Endothelial cell of umbilical vein (primary cell): ENCODE measurements at regions not wholly inside any gene's neighbourhood (a gene's known extent, or its start where the extent isn't known, plus 50 kb on each side); places are given as distances from the start of the nearest gene placed in this dataset.

Source experiments
- BruUV-seq: library from RNA; stranded (reverse); fragments of 400-500 nt; replicated peaks from 2 replicates; lab custom pipeline; 2021; lab: Mats Ljungman, UMichigan
- CTCF ChIA-PET: fragments of 300-600, 350-600 bp; sonication (Branson Sonifier 250); formaldehyde crosslinking; loops from one replicate; lab custom pipeline; 2021; ENCODE audit warnings: antibody characterized with exemption, inconsistent platforms; lab: Charles Lee
- POLR2A ChIA-PET: fragments of 300-600, 350-600 bp; sonication (Branson Sonifier 250); formaldehyde crosslinking; loops from one replicate; lab custom pipeline; 2021; ENCODE audit warnings: antibody characterized with exemption, inconsistent platforms; lab: Charles Lee
- DNase-seq: peaks from one replicate; pipeline ENCODE4 v3.0.0-alpha.2; 2011; ENCODE audit warnings: low read depth, low spot score
- FAIRE-seq: peaks from 2 replicates; lab custom pipeline; 2011; peaks lifted over from hg19 to GRCh38; lab: Jason Lieb, UNC
- H2AFZ ChIP-seq: 2 replicates; pipeline ENCODE4 v1.6.0; 2012; ENCODE audit warnings: low read depth, low read length, control low read depth, inconsistent platforms
- H3K27ac ChIP-seq: 2 replicates; pipeline ENCODE4 v1.5.1; 2011; ENCODE audit warnings: low read depth, mild to moderate bottlenecking, control low read depth, low read length, moderate library complexity; ENCODE audit not compliant: insufficient read depth
- H3K27me3 ChIP-seq, 2 experiments: 2 replicates each; pipeline versions ENCODE4 v1.6.0 to v1.6.1; 2011; ENCODE audit warnings: low read length in 2 of 2, mixed read lengths in 1 of 2; ENCODE audit not compliant: control insufficient read depth in 2 of 2, insufficient read depth in 2 of 2
- H3K36me3 ChIP-seq, 2 experiments: 2 replicates in 1 of 2; 3 replicates in 1 of 2; pipeline ENCODE4 v1.5.1; 2011; ENCODE audit warnings: low read length in 2 of 2, mild to moderate bottlenecking in 1 of 2, moderate library complexity in 1 of 2; ENCODE audit not compliant: control insufficient read depth in 2 of 2, insufficient read depth in 2 of 2; ENCODE audit errors: extremely low read depth in 1 of 2
- H3K4me1 ChIP-seq: 3 replicates; pipeline ENCODE4 v1.5.1; 2011; ENCODE audit warnings: mild to moderate bottlenecking, low read length; ENCODE audit not compliant: control insufficient read depth, insufficient read depth; ENCODE audit errors: extremely low read depth
- H3K4me2 ChIP-seq: 2 replicates; pipeline ENCODE4 v1.6.1; 2011; ENCODE audit warnings: low read length, control low read depth, mixed read lengths; ENCODE audit not compliant: insufficient read depth
- H3K4me3 ChIP-seq, 3 experiments: fragments of 200-600 bp in 1 of 3; sonication (generic), shearing (Covaris generic) in 1 of 3; replicated peaks in 1 of 3; 2 replicates each; pipeline ENCODE4 v1.5.1; 2011 to 2016; ENCODE audit warnings: control low read depth in 3 of 3, low read length in 3 of 3, mild to moderate bottlenecking in 2 of 3, inconsistent platforms in 1 of 3, low read depth in 1 of 3, moderate library complexity in 1 of 3; ENCODE audit not compliant: insufficient read depth in 1 of 3
- H3K79me2 ChIP-seq: 2 replicates; pipeline ENCODE4 v1.6.0; 2012; ENCODE audit warnings: low read length, inconsistent platforms; ENCODE audit not compliant: control insufficient read depth, insufficient read depth
- H3K9ac ChIP-seq: replicated peaks from 2 replicates; pipeline ENCODE3; 2011; ENCODE audit warnings: low read length, control low read depth; ENCODE audit not compliant: insufficient read depth; ENCODE audit errors: extremely low read depth
- H3K9me1 ChIP-seq: replicated peaks from 3 replicates; pipeline ENCODE4 v1.6.0; 2011; ENCODE audit warnings: mild to moderate bottlenecking, low read length; ENCODE audit not compliant: control insufficient read depth, insufficient read depth; ENCODE audit errors: extremely low read depth
- H3K9me3 ChIP-seq: replicated peaks from 2 replicates; pipeline ENCODE4 v1.5.1; 2012; ENCODE audit warnings: low read length, inconsistent platforms; ENCODE audit not compliant: control insufficient read depth, insufficient read depth
- H4K20me1 ChIP-seq: replicated peaks from 2 replicates; pipeline ENCODE3; 2011; ENCODE audit warnings: mild to moderate bottlenecking, low read length; ENCODE audit not compliant: control insufficient read depth, insufficient read depth; ENCODE audit errors: extremely low read depth
- CTCF ChIP-seq, 2 donors: IDR thresholded peaks; 1 replicate in 1 of 2; 2 replicates in 1 of 2; pipeline ENCODE4 v1.5.1; 2011; ENCODE audit warnings: low read length in 2 of 2, mild to moderate bottlenecking in 2 of 2, moderate library complexity in 2 of 2, control low read depth in 1 of 2, inconsistent platforms in 1 of 2, low read depth in 1 of 2; ENCODE audit not compliant: insufficient read depth in 1 of 2; ENCODE audit errors: extremely low read depth in 1 of 2
- EZH2 ChIP-seq: IDR thresholded peaks from 2 replicates; pipeline ENCODE4 v1.6.1; 2012; ENCODE audit warnings: borderline replicate concordance, low read depth, mild to moderate bottlenecking, moderate library complexity, low read length, inconsistent platforms; ENCODE audit not compliant: severe bottlenecking
- FOS ChIP-seq: IDR thresholded peaks from 2 replicates; pipeline ENCODE4 v1.6.1; 2011; ENCODE audit warnings: mild to moderate bottlenecking, low read length, moderate library complexity, borderline replicate concordance; ENCODE audit not compliant: insufficient read depth
- GATA2 ChIP-seq: IDR thresholded peaks from 2 replicates; pipeline ENCODE4 v1.7.0; 2011; ENCODE audit warnings: low read depth, mild to moderate bottlenecking, moderate library complexity, mixed read lengths, low read length; ENCODE audit not compliant: insufficient read length, insufficient read depth
- JUN ChIP-seq: IDR thresholded peaks from 2 replicates; pipeline ENCODE4 v1.6.1; 2011; ENCODE audit warnings: borderline replicate concordance, low read depth; ENCODE audit not compliant: insufficient read length, insufficient read depth
- MAX ChIP-seq: IDR thresholded peaks from 2 replicates; pipeline ENCODE4 v1.6.1; 2011; ENCODE audit not compliant: insufficient read depth, insufficient read length
- MYC ChIP-seq: IDR thresholded peaks from one replicate; pipeline ENCODE4 v1.6.1; 2011; ENCODE audit warnings: mild to moderate bottlenecking, low read depth, low read length
- POLR2A ChIP-seq: IDR thresholded peaks from 2 replicates; pipeline ENCODE4 v1.6.1; 2012; ENCODE audit warnings: low read depth, mild to moderate bottlenecking, control low read depth, low read length
- POLR2AphosphoS5 ChIP-seq: IDR thresholded peaks from 2 replicates; pipeline ENCODE4 v1.6.1; 2012; ENCODE audit warnings: low read depth, mild to moderate bottlenecking, control low read depth, low read length, moderate library complexity; ENCODE audit not compliant: insufficient read depth
- dilution Hi-C: fragments of 300-500 bp; cut with MboI; formaldehyde crosslinking; loops from one replicate; pipeline ENCODE4 v1.15.0; 2019; ENCODE audit warnings: low sequenced_read_pairs; ENCODE audit not compliant: extremely low pct_ligation_motif_present
- intact Hi-C: fragments of 100-400 bp; cut with micrococcal nuclease; formaldehyde crosslinking; loops from one replicate; pipeline ENCODE4 v1.10.0; 2022

GRCh38 chr3:43786102-43786501 is 95.4 kb downstream of the ABHD5 start:
- dilution Hi-C loops: no loop called here
- no peak for DNase-seq

More at GRCh38 chr3:43786102-43786501, 95.4 kb downstream of the ABHD5 start:
- Histone ChIP-seq H3K27ac (no peak overlapping the region), H3K4me3 (no peak overlapping the region), H3K27me3 (peaks cover 4 to 15% of the 10 kb centered on the region in 2 experiments), H3K9me3 (no peaks in the 10 kb centered on the region), H2AFZ (no peak overlapping the region), H3K4me1 (no peaks in the 10 kb centered on the region), H3K4me2 (no peak overlapping the region), H3K9ac (no peak overlapping the region), H3K36me3 (no peaks in the 10 kb centered on the region), H3K79me2 (no peaks in the 10 kb centered on the region), H3K9me1 (no peaks in the 10 kb centered on the region), H4K20me1 (no peaks in the 10 kb centered on the region)
- ChIA-PET POLR2A (no interaction called here), CTCF (interaction anchor here (1.7 kb wide), 1 partner anchor 17 kb away, joined by 9 read pairs; no protein-coding TSS in a partner anchor)
- no peak for FAIRE-seq
- TF ChIP-seq POLR2A: no peak
- no peak for TF ChIP-seq CTCF (IDR thresholded peaks at IDR 0.05; ENCODE audit: extremely low read depth in 1 of 2, insufficient read depth in 1 of 2, low read depth in 1 of 2, low read length in 2 of 2)
- no peak for TF ChIP-seq JUN
- TF ChIP-seq GATA2: no peak
- no peak for TF ChIP-seq MYC
- TF ChIP-seq MAX: no peak
- no peak for TF ChIP-seq EZH2
- no peak for TF ChIP-seq FOS
- no peak for TF ChIP-seq POLR2AphosphoS5
- no TSS peak for BruUV-seq
- intact Hi-C loops: no loop called here
